OCI-LY1 (cell line): ENCODE measurements at regions not wholly inside any gene's neighbourhood (a gene's known extent, or its start where the extent isn't known, plus 50 kb on each side); places are given as distances from the start of the nearest gene placed in this dataset.
A peak's percentile ranks its signal among the peaks of the same experiment; 100 is the strongest.

Experiments
- CTCF ChIP-seq: fragments of 200-600 bp; sonication (generic), shearing (Covaris generic); IDR thresholded peaks from 2 replicates; pipeline ENCODE4 v1.5.1; 2017; ENCODE audit warnings: mild to moderate bottlenecking, antibody characterized with exemption, low read length, moderate library complexity, mixed read lengths
- EZH2 ChIP-seq: fragments of 200-600 bp; sonication (generic), shearing (Covaris generic); IDR thresholded peaks from 2 replicates; pipeline ENCODE4 v1.8.0; 2017; ENCODE audit warnings: borderline replicate concordance, mixed run types, mild to moderate bottlenecking, antibody characterized with exemption, low read length, moderate library complexity, mixed read lengths

- peak; percentile 27; the same call in 1 of the 2 replicates for TF ChIP-seq CTCF
- TF ChIP-seq EZH2 = no peak
Observed at GRCh38 chr2:207473049-207473930, 56.5 kb upstream of the CREB1 start.
